H9 (cell line): ENCODE measurements at regions not wholly inside any gene's neighbourhood (a gene's known extent, or its start where the extent isn't known, plus 50 kb on each side); places are given as distances from the start of the nearest gene placed in this dataset.

ENCODE experiments used
- DNase-seq: peaks from one replicate; pipeline ENCODE4 v3.0.0-alpha.2; 2017
- H2AFZ ChIP-seq: one replicate; pipeline ENCODE4 v1.6.1; 2013; ENCODE audit warnings: mild to moderate bottlenecking, low read length, control low read depth, moderate library complexity
- H2AK5ac ChIP-seq: 2 replicates; pipeline ENCODE4 v1.6.1; 2013; ENCODE audit warnings: low read length, control low read depth, mixed read lengths; ENCODE audit not compliant: insufficient read length
- H2BK120ac ChIP-seq: one replicate; pipeline ENCODE4 v1.6.1; 2013; ENCODE audit warnings: low read depth, mild to moderate bottlenecking, low read length, control low read depth, inconsistent platforms; ENCODE audit not compliant: poor library complexity, severe bottlenecking
- H2BK12ac ChIP-seq: 2 replicates; pipeline ENCODE4 v1.6.1; 2013; ENCODE audit warnings: low read length, control low read depth, mixed read lengths, low read depth; ENCODE audit not compliant: insufficient read length
- H2BK15ac ChIP-seq: 2 replicates; pipeline ENCODE4 v1.6.1; 2013; ENCODE audit warnings: low read depth, low read length, control low read depth
- H2BK20ac ChIP-seq: one replicate; pipeline ENCODE4 v1.6.1; 2013; ENCODE audit warnings: low read depth, mild to moderate bottlenecking, low read length, control low read depth, inconsistent platforms; ENCODE audit not compliant: poor library complexity, severe bottlenecking
- H2BK5ac ChIP-seq: 2 replicates; pipeline ENCODE4 v1.6.1; 2013; ENCODE audit warnings: low read length, control low read depth, mixed read lengths; ENCODE audit not compliant: insufficient read length
- H3K14ac ChIP-seq: 2 replicates; pipeline ENCODE4 v1.6.1; 2013; ENCODE audit warnings: low read length, control low read depth; ENCODE audit not compliant: insufficient read depth
- H3K18ac ChIP-seq: 2 replicates; pipeline ENCODE4 v1.6.1; 2013; ENCODE audit warnings: low read depth, mild to moderate bottlenecking, mixed read lengths, low read length, control low read depth; ENCODE audit not compliant: insufficient read length
- H3K23ac ChIP-seq: 2 replicates; pipeline ENCODE4 v1.6.1; 2013; ENCODE audit warnings: low read length, control low read depth, mixed read lengths, low read depth; ENCODE audit not compliant: insufficient read length
- H3K23me2 ChIP-seq: 2 replicates; pipeline ENCODE4 v1.6.1; 2013; ENCODE audit warnings: low read depth, mild to moderate bottlenecking, mixed read lengths, low read length, control low read depth; ENCODE audit not compliant: insufficient read length, poor library complexity, severe bottlenecking
- H3K27ac ChIP-seq: 2 replicates; pipeline ENCODE4 v1.5.1; 2013; ENCODE audit warnings: low read length, control low read depth, mixed read lengths, low read depth; ENCODE audit not compliant: insufficient read length
- H3K27me3 ChIP-seq: 2 replicates; pipeline ENCODE4 v1.6.1; 2013; ENCODE audit warnings: low read length, control low read depth, inconsistent platforms; ENCODE audit not compliant: insufficient read depth
- H3K4ac ChIP-seq: 2 replicates; pipeline ENCODE4 v1.6.1; 2013; ENCODE audit warnings: low read depth, mild to moderate bottlenecking, control low read depth, inconsistent platforms, low read length, moderate library complexity
- H3K4me1 ChIP-seq: 2 replicates; pipeline ENCODE4 v1.6.1; 2013; ENCODE audit warnings: low read length, control low read depth, inconsistent platforms; ENCODE audit not compliant: insufficient read depth
- H3K4me2 ChIP-seq: 2 replicates; pipeline ENCODE4 v1.6.1; 2013; ENCODE audit warnings: low read length, control low read depth, mixed read lengths; ENCODE audit not compliant: insufficient read length, insufficient read depth
- H3K56ac ChIP-seq: 2 replicates; pipeline ENCODE4 v1.6.1; 2013; ENCODE audit warnings: low read depth, mild to moderate bottlenecking, mixed read lengths, low read length, control low read depth; ENCODE audit not compliant: insufficient read length
- H3K79me1 ChIP-seq: 2 replicates; pipeline ENCODE4 v1.6.1; 2013; ENCODE audit warnings: low read depth, mild to moderate bottlenecking, moderate library complexity, low read length, control low read depth, inconsistent platforms; ENCODE audit not compliant: insufficient read depth, poor library complexity, severe bottlenecking
- H3K79me2 ChIP-seq: 2 replicates; pipeline ENCODE4 v1.6.1; 2013; ENCODE audit warnings: low read length, control low read depth, inconsistent platforms; ENCODE audit not compliant: insufficient read depth
- H3K9ac ChIP-seq: 2 replicates; pipeline ENCODE4 v1.6.1; 2013; ENCODE audit warnings: low read length, control low read depth, mixed read lengths; ENCODE audit not compliant: insufficient read length; ENCODE audit errors: extremely low read depth
- H3K9me3 ChIP-seq: one replicate; pipeline ENCODE4 v1.6.1; 2013; ENCODE audit warnings: low read depth, low read length, inconsistent platforms; ENCODE audit not compliant: control insufficient read depth
- H3T11ph ChIP-seq: one replicate; pipeline ENCODE4 v1.6.1; 2013; ENCODE audit warnings: mild to moderate bottlenecking, low read length, control low read depth, inconsistent platforms
- H4K20me1 ChIP-seq: one replicate; pipeline ENCODE4 v1.6.1; 2013; ENCODE audit not compliant: control insufficient read depth, insufficient read length, insufficient read depth
- H4K5ac ChIP-seq: 2 replicates; pipeline ENCODE4 v1.6.1; 2013; ENCODE audit warnings: low read depth, mild to moderate bottlenecking, mixed read lengths, low read length, control low read depth; ENCODE audit not compliant: insufficient read length
- H4K8ac ChIP-seq: replicated peaks from 2 replicates; pipeline ENCODE4 v1.6.1; 2013; ENCODE audit warnings: low read length, control low read depth, mixed read lengths, low read depth; ENCODE audit not compliant: insufficient read length
- H4K91ac ChIP-seq: 2 replicates; pipeline ENCODE4 v1.6.1; 2013; ENCODE audit warnings: low read depth, mild to moderate bottlenecking, moderate library complexity, mixed read lengths, low read length, control low read depth; ENCODE audit not compliant: insufficient read length
- H3K27ac Mint-ChIP-seq, 3 experiments: 2 replicates in 2 of 3; 3 replicates in 1 of 3; pipeline ENCODE4 v1.8.0; 2020 to 2021; ENCODE audit warnings: mixed read lengths in 3 of 3, mild to moderate bottlenecking in 1 of 3, moderate library complexity in 1 of 3
- H3K27me3 Mint-ChIP-seq: 2 replicates; pipeline ENCODE4 v1.8.0; 2021; ENCODE audit warnings: low read depth, mild to moderate bottlenecking, moderate library complexity, mixed read lengths
- H3K36me3 Mint-ChIP-seq, 3 experiments: 2 replicates in 2 of 3; 3 replicates in 1 of 3; pipeline ENCODE4 v1.8.0; 2020 to 2021; ENCODE audit warnings: low read depth in 3 of 3, mixed read lengths in 3 of 3; ENCODE audit not compliant: insufficient read depth in 1 of 3
- H3K4me1 Mint-ChIP-seq, 2 experiments: 2 replicates each; pipeline ENCODE4 v1.8.0; 2020; ENCODE audit warnings: mixed read lengths in 2 of 2
- H3K4me3 Mint-ChIP-seq, 2 experiments: 2 replicates in 1 of 2; 3 replicates in 1 of 2; pipeline ENCODE4 v1.8.0; 2020 to 2021; ENCODE audit warnings: mild to moderate bottlenecking in 2 of 2, mixed read lengths in 2 of 2, moderate library complexity in 1 of 2
- H3K9me3 Mint-ChIP-seq, 2 experiments: 2 replicates in 1 of 2; 3 replicates in 1 of 2; pipeline ENCODE4 v1.8.0; 2020; ENCODE audit warnings: mild to moderate bottlenecking in 2 of 2, mixed read lengths in 2 of 2, moderate library complexity in 1 of 2
- WGBS: extraction: QIAGEN DNeasy Blood & Tissue Kit; methylation state at CpG from one replicate; pipeline ENCODE4 v1.1.7; 2013; ENCODE audit warnings: missing lambda C conversion rate, low lambda C conversion rate, mixed read lengths; ENCODE audit not compliant: insufficient read length; ENCODE audit errors: extremely low coverage; 5-methylcytosine and 5-hydroxymethylcytosine counted together
- TF ChIP-seq, protein P1 (sequence below): fragments of 200-600 bp; sonication (generic); conservative IDR thresholded peaks from 3 replicates; pipeline ENCODE4 v1.8.0; 2021; ENCODE audit warnings: antibody characterized with exemption, mild to moderate bottlenecking

DNA sequence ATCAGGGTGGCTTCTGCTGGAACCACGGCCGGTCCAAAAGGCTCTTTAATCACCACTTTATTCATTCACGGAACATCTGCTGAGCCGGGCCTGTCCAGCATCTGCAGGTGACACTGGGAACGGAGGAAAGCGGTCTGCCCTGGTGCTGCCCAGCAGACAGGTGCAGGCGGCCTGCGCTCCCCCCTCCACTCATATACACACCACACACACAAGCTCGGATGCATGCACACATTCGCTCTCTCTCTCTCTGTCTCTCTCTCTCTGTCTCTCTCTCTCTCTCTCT lies 736.9 kb downstream of the BRD1 start:
- H3K9me3 Mint-ChIP-seq = peaks cover 0 to under 1% of the 10 kb centered on the region in 2 experiments; a peak in 1 of 5 replicates
- Histone ChIP-seq H3K9me3 (no peaks in the 10 kb centered on the region), H3K4ac (no peak overlapping the region), H4K91ac (no peak overlapping the region), H3K18ac (no peak overlapping the region), H3K23me2 (no peaks in the 10 kb centered on the region), H3K4me2 (no peak overlapping the region), H2BK12ac (no peak overlapping the region), H2AFZ (no peak overlapping the region), H2BK15ac (no peak overlapping the region), H3K4me1 (no peaks in the 10 kb centered on the region), H3K79me1 (no peaks in the 10 kb centered on the region), H4K8ac (no peak overlapping the region), H3K56ac (no peak overlapping the region), H2BK20ac (no peak overlapping the region), H3K27ac (no peak overlapping the region), H2BK120ac (no peak overlapping the region), H3K14ac (no peak overlapping the region), H3K9ac (no peak overlapping the region), H3K27me3 (no peaks in the 10 kb centered on the region), H3K23ac (no peak overlapping the region), H3T11ph (no peak overlapping the region), H2AK5ac (no peak overlapping the region), H4K20me1 (no peaks in the 10 kb centered on the region), H3K79me2 (no peaks in the 10 kb centered on the region), H4K5ac (no peak overlapping the region), H2BK5ac (no peak overlapping the region)
- H3K36me3 Mint-ChIP-seq = no peaks in the 10 kb centered on the region
- peaks cover 5% of the 10 kb centered on the region for H3K27me3 Mint-ChIP-seq
- peak overlapping the region in 1 of 3 experiments; percentile 50; a peak in 1 of 7 replicates for H3K27ac Mint-ChIP-seq
- no peak for DNase-seq
- no CpG with 5 or more reads among the region's 10 CpGs for WGBS
- TF ChIP-seq, protein P1, sequence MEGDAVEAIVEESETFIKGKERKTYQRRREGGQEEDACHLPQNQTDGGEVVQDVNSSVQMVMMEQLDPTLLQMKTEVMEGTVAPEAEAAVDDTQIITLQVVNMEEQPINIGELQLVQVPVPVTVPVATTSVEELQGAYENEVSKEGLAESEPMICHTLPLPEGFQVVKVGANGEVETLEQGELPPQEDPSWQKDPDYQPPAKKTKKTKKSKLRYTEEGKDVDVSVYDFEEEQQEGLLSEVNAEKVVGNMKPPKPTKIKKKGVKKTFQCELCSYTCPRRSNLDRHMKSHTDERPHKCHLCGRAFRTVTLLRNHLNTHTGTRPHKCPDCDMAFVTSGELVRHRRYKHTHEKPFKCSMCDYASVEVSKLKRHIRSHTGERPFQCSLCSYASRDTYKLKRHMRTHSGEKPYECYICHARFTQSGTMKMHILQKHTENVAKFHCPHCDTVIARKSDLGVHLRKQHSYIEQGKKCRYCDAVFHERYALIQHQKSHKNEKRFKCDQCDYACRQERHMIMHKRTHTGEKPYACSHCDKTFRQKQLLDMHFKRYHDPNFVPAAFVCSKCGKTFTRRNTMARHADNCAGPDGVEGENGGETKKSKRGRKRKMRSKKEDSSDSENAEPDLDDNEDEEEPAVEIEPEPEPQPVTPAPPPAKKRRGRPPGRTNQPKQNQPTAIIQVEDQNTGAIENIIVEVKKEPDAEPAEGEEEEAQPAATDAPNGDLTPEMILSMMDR = no peak
- H3K4me3 Mint-ChIP-seq = no peak overlapping the region
- H3K4me1 Mint-ChIP-seq = peaks cover 4 to 8% of the 10 kb centered on the region in 2 experiments; a peak in 1 of 4 replicates
